ENCODE measurements at regions not wholly inside any gene's neighbourhood (a gene's known extent, or its start where the extent isn't known, plus 50 kb on each side); places are given as distances from the start of the nearest gene placed in this dataset.

GRCh38 chr7:115491744-115492380 lies 538.7 kb downstream of the TFEC start:
- no peak for TF ChIP-seq CTCF (conservative IDR thresholded peaks at IDR 0.05; ENCODE audit: low read depth, low read length)
- TF ChIP-seq EZH2 (IDR thresholded peaks at IDR 0.05; ENCODE audit: borderline replicate concordance, low read depth, low read length, poor library complexity, severe bottlenecking): no peak

Measured in A673 (cell line).